D721Med (cell line): ENCODE measurements at regions not wholly inside any gene's neighbourhood (a gene's known extent, or its start where the extent isn't known, plus 50 kb on each side); places are given as distances from the start of the nearest gene placed in this dataset.
"Not testable (repeated sequence)": the region's sequence is repeated elsewhere in the genome, so short reads cannot be mapped to it uniquely, and the experiment has no call there.

Experiments
- DNase-seq: peaks from one replicate; pipeline ENCODE4 v3.0.0; 2011; ENCODE audit warnings: low spot score; ENCODE audit not compliant: insufficient read length
- FAIRE-seq: peaks from 2 replicates; lab custom pipeline; 2011; peaks lifted over from hg19 to GRCh38; lab: Jason Lieb, UNC
- CTCF ChIP-seq: IDR thresholded peaks from 2 replicates; pipeline ENCODE4 v1.5.1; 2012; ENCODE audit warnings: mild to moderate bottlenecking, control low read depth; ENCODE audit not compliant: insufficient read depth; ENCODE audit errors: missing control alignments

DNA sequence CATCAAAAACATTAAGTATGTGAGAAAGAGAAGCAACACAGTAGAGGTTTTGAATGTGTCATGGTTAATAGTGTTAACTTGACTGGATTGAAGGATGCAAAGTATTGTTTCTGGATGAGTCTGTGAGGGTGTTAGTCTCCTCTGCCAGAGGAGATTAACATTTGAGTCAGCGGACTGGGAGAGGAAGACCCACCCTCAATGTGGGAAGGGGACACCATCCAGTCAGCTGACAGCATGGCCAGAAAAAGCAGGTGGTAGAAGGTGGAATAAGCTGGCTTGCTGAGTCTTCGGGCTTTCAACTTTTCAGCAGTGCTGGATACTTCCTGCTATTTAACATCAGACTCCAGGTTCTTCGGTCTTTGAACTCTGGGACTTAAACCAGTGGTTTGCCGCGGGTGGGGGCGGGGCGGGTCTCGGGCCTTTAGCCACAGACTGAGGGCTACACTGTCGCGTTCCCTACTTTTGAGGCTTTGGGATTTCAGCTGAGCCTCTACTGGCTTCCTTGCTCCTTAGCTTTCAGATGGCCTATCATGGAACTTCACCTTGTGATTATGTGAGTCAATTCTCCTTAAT is 309.9 kb upstream of the ST8SIA4 start:
- no peak for DNase-seq
- no peak for TF ChIP-seq CTCF
- no peak for FAIRE-seq

GRCh38 chr5:101206534-101206933 is 303.5 kb upstream of the ST8SIA4 start:
- DNase-seq (no peak), FAIRE-seq (peak; percentile 55)
- TF ChIP-seq CTCF: no peak

GRCh38 chr5:101205065-101205464 is 302.0 kb upstream of the ST8SIA4 start:
- not testable (repeated sequence) for DNase-seq, FAIRE-seq

DNA sequence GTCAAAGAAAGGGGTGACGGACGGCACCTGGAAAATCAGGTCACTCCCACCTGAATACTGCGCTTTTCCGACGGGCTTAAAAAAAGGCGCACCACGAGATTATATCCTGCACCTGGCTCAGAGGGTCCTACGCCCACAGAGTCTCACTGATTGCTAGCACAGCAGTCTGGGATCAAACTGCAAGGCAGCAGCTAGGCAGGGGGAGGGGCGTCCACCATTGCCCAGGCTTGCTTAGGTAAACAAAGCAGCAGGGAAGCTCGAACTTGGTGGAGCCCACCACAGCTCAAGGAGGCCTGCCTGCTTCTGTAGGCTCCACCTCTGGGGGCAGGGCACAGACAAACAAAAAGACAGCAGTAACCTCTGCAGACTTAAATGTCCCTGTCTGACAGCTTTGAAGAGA is 277.3 kb upstream of the ST8SIA4 start:
- FAIRE-seq, DNase-seq: not testable (repeated sequence)

DNA sequence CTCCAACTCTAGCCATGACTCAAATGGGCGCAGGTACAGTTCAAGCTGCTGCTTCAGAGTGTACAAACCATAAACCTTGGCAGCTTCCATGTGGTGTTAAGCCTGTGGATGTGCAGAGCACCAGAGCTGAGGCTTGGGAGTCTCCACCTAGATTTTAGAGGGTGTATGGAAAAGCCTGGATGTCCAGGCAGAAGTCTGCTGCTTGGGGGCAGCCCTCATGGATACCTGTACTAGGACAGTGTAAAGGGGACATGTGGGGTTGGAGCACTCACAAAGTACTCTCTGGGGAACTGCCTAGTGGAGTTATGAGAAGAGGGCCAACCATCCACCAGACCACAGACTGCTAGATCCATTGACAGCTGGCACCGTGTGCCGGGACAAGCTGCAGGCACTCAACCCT is 273.5 kb upstream of the ST8SIA4 start:
- no peak for TF ChIP-seq CTCF
- DNase-seq (no peak), FAIRE-seq (no peak)

GRCh38 chr5:101174981-101175380 is 271.9 kb upstream of the ST8SIA4 start:
- FAIRE-seq (no peak), DNase-seq (no peak)
- TF ChIP-seq CTCF: no peak

GRCh38 chr5:101163088-101163487 is 260.0 kb upstream of the ST8SIA4 start:
- no peak for DNase-seq
- no peak for FAIRE-seq
- TF ChIP-seq CTCF: no peak

- no peak for TF ChIP-seq CTCF
- DNase-seq: no peak
- FAIRE-seq: peak; percentile 51
These were observed 256.9 kb upstream of the ST8SIA4 start for GRCh38 chr5:101160002-101160401.
